SU-DHL-6 (cell line): ENCODE measurements at regions not wholly inside any gene's neighbourhood (a gene's known extent, or its start where the extent isn't known, plus 50 kb on each side); places are given as distances from the start of the nearest gene placed in this dataset.

Experiments used
- CTCF ChIP-seq: fragments of 200-600 bp; sonication (generic); IDR thresholded peaks from one replicate; pipeline ENCODE4 v1.5.1; 2017; ENCODE audit warnings: antibody characterized with exemption, mild to moderate bottlenecking, low read length, moderate library complexity; ENCODE audit not compliant: insufficient read depth, poor library complexity, severe bottlenecking
- EZH2phosphoT487 ChIP-seq: fragments of 200-600 bp; sonication (generic), shearing (Covaris generic); conservative IDR thresholded peaks from 2 replicates; pipeline ENCODE4 v1.6.1; 2018; ENCODE audit warnings: mild to moderate bottlenecking, antibody characterized with exemption, low read length, moderate library complexity, mixed read lengths

DNA sequence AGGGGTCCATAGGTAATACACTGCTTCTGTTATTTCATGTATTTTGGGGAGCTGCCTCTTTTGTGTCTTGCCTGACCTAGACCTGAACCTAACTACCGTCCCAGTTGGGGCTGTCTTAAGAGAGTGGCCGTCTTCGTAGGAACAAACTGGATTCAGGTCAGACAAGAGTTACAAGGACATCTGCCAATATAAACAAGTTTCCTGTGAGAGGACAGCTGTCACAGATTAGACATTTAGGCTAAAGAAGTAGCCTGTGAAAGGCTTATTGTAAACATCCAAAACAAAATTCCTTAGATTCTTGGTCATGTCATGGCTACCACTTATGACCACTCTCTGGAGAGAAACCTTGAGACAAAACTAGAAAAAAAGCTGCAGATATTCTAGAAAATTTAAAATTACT, 797.6 kb upstream of the AADAT start:
- no peak for TF ChIP-seq CTCF
- no peak for TF ChIP-seq EZH2phosphoT487
